Esophagus muscularis mucosa (tissue), 4 donors: ENCODE measurements at regions not wholly inside any gene's neighbourhood (a gene's known extent, or its start where the extent isn't known, plus 50 kb on each side); places are given as distances from the start of the nearest gene placed in this dataset.

Experiments used
- DNase-seq: peaks from one replicate; pipeline ENCODE4 v3.0.0-alpha.2; 2017; ENCODE audit errors: extremely low spot score
- H3K27ac ChIP-seq, 4 donors: fragments of 200-600 bp; sonication (generic); replicated peaks in 1 of 4; 1 replicate in 3 of 4; 2 replicates in 1 of 4; pipeline ENCODE4 v1.5.1; 2016 to 2019; ENCODE audit warnings: mild to moderate bottlenecking in 1 of 4
- H3K27me3 ChIP-seq, 4 donors: fragments of 200-600 bp; sonication (generic); one replicate each; pipeline versions ENCODE4 v1.5.1 to v1.6.0; 2016 to 2019
- H3K36me3 ChIP-seq, 4 donors: fragments of 200-600 bp; sonication (generic); one replicate each; pipeline ENCODE4 v1.5.1; 2016 to 2019
- H3K4me1 ChIP-seq, 4 donors: fragments of 200-600 bp; sonication (generic); one replicate each; pipeline ENCODE4 v1.5.1; 2016 to 2019
- H3K4me3 ChIP-seq, 4 donors: fragments of 200-600 bp; sonication (generic); 1 replicate in 2 of 4; 2 replicates in 2 of 4; pipeline ENCODE4 v1.5.1; 2016 to 2019; ENCODE audit warnings: mild to moderate bottlenecking in 4 of 4, moderate library complexity in 1 of 4
- H3K9me3 ChIP-seq, 4 donors: fragments of 200-600 bp; sonication (generic); 1 replicate in 3 of 4; 2 replicates in 1 of 4; pipeline ENCODE4 v1.5.1; 2016 to 2019
- EP300 ChIP-seq: sonication (generic); formaldehyde crosslinking; IDR thresholded peaks from one replicate; pipeline ENCODE4 v1.6.1; 2017; ENCODE audit warnings: antibody characterized with exemption
- POLR2A ChIP-seq: fragments of 450-650 bp; IDR thresholded peaks from one replicate; pipeline ENCODE4 v1.6.1; 2017; ENCODE audit warnings: antibody characterized with exemption, moderate library complexity, mild to moderate bottlenecking, low read depth
- POLR2AphosphoS5 ChIP-seq, 2 donors: sonication (generic); formaldehyde crosslinking; IDR thresholded peaks; one replicate each; pipeline ENCODE4 v1.6.1; 2017; ENCODE audit warnings: antibody characterized with exemption in 2 of 2
- WGBS: methylation state at CpG from one replicate; pipeline ENCODE4 v1.1.5; 2018; 5-methylcytosine and 5-hydroxymethylcytosine counted together
- intact Hi-C: fragments of 100-400 bp; cut with DNase I; formaldehyde crosslinking; loops from one replicate; pipeline ENCODE4 v1.15.1; 2023
- TF ChIP-seq, protein P1 (sequence below), 3 experiments: fragments of 200-600 bp in 2 of 3; fragments of 450-650 bp in 1 of 3; sonication (generic) in 2 of 3; IDR thresholded peaks; one replicate each; pipeline ENCODE4 v1.5.1; 2017 to 2019; ENCODE audit warnings: antibody characterized with exemption in 3 of 3, mild to moderate bottlenecking in 2 of 3, moderate library complexity in 1 of 3

DNA sequence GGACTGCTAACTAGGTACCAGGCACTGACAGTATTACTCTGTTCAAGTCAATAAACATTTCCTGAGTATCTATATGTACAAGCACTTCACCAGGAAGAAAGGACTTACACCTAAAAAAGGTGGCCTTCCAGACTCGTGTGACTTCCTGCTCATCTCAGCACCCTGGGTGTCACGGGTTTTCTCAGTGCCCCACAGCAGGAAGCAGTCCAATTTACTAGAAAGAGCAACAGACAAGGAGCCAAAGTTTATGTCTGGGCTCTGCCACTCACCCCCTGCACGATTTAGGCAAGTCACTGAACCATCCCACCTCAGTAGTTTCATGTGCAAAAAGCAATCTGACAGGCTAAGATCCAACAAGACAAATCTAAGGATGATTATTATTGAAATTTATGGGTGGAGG lies 92.4 kb downstream of the TMEM215 start:
- Histone ChIP-seq H3K36me3 (no peaks in the 10 kb centered on the region), H3K9me3 (no peaks in the 10 kb centered on the region), H3K27me3 (no peaks in the 10 kb centered on the region), H3K4me1 (peaks cover 0 to 11% (median 3%) of the 10 kb centered on the region in 4 donors), H3K27ac (no peak overlapping the region), H3K4me3 (no peak overlapping the region)
- TF ChIP-seq, protein P1, sequence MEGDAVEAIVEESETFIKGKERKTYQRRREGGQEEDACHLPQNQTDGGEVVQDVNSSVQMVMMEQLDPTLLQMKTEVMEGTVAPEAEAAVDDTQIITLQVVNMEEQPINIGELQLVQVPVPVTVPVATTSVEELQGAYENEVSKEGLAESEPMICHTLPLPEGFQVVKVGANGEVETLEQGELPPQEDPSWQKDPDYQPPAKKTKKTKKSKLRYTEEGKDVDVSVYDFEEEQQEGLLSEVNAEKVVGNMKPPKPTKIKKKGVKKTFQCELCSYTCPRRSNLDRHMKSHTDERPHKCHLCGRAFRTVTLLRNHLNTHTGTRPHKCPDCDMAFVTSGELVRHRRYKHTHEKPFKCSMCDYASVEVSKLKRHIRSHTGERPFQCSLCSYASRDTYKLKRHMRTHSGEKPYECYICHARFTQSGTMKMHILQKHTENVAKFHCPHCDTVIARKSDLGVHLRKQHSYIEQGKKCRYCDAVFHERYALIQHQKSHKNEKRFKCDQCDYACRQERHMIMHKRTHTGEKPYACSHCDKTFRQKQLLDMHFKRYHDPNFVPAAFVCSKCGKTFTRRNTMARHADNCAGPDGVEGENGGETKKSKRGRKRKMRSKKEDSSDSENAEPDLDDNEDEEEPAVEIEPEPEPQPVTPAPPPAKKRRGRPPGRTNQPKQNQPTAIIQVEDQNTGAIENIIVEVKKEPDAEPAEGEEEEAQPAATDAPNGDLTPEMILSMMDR (IDR thresholded peaks at IDR 0.05): no peak
- TF ChIP-seq EP300: no peak
- TF ChIP-seq POLR2A: no peak
- no peak for TF ChIP-seq POLR2AphosphoS5 (IDR thresholded peaks at IDR 0.05)
- 77% methylated on average over 3 of the region's 3 CpGs for WGBS
- no peak for DNase-seq
- intact Hi-C loops: no loop called here

DNA sequence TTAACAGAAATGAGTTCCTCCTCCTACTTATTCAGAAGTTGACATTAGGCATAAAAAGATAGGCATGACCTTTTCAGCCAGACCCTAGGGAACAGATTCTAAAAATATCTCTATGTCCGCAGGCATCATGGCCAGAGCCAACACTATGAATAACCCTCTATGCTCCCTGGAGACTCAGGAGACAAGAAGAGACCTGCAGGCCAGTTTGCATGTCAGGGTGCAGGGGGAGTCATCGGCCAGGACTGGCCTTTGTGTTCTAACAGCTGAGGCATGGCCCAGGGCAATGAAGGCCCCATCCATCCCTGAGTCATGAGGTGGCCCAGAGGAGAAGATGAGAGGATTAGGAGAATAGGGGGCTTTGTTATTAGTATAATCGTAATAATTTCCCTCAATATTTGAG lies 93.8 kb downstream of the TMEM215 start:
- Histone ChIP-seq H3K4me3 (no peak overlapping the region), H3K4me1 (peaks cover 0 to 11% (median 3%) of the 10 kb centered on the region in 4 donors), H3K36me3 (no peaks in the 10 kb centered on the region), H3K27me3 (no peaks in the 10 kb centered on the region), H3K27ac (no peak overlapping the region), H3K9me3 (no peaks in the 10 kb centered on the region)
- no peak for DNase-seq
- 86% methylated on average over 3 of the region's 3 CpGs for WGBS
- intact Hi-C loops: no loop called here
- no peak for TF ChIP-seq POLR2AphosphoS5 (IDR thresholded peaks at IDR 0.05)
- TF ChIP-seq EP300: no peak
- no peak for TF ChIP-seq POLR2A
- TF ChIP-seq, protein P1 (IDR thresholded peaks at IDR 0.05): no peak

DNA sequence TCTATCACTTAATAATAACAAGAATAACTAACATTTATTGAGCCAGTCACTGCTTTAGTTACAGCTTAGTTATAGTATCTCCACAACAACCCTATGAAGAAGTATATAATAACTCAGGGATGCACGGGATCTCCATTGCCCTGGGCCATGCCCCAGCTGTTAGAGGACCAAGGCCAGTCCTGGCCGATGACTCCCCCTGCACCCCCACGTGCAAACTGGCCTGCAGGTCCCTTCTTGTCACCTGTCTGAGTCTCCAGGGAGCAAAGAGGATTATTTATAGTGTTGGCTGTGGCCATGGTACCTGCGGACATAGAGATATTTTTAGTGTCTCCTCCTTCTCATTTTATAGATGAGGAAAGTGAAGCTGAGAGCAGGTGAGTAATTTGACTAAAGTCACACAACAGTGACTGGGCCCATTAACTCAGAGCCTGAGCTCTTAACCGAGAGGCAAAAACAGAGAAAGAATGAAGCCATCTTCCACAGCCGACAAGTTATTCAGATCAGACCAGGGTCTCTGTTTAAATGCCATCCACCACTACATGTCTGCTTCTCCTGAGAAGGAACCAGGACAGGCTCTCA lies 94.4 kb downstream of the TMEM215 start:
- H3K4me1 ChIP-seq: peaks cover 0 to 11% (median 3%) of the 10 kb centered on the region in 4 donors
- no peaks in the 10 kb centered on the region for H3K36me3 ChIP-seq
- DNase-seq: no peak
- no peak overlapping the region for H3K4me3 ChIP-seq
- H3K27me3 ChIP-seq: no peaks in the 10 kb centered on the region
- intact Hi-C loops: no loop called here
- no peak for TF ChIP-seq POLR2A
- TF ChIP-seq POLR2AphosphoS5 (IDR thresholded peaks at IDR 0.05): no peak
- TF ChIP-seq, protein P1 (IDR thresholded peaks at IDR 0.05): no peak
- no peak for TF ChIP-seq EP300
- no peak overlapping the region for H3K27ac ChIP-seq
- no peaks in the 10 kb centered on the region for H3K9me3 ChIP-seq
- WGBS: 83% methylated on average over 6 of the region's 6 CpGs

DNA sequence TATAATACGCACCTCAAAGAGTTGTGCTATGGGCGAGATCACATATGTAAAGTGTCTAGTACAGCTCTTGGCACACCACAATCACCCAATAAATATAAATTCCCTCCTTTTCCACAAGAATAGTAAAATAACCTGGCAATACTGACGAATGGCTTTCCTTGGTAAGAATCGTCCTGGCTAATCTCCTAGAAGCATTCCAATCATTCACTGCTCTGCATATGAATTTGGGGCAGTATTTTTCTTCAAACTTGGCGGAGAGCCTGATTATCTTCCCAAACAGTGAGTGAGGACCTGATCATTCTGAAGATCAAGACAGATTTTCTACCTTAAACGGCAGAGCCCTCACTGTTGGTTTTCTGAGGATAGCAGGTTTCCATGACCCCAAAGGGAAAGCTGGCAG lies 96.0 kb downstream of the TMEM215 start:
- no peak overlapping the region for H3K4me3 ChIP-seq
- no peak for TF ChIP-seq EP300
- no peak for TF ChIP-seq POLR2A
- TF ChIP-seq POLR2AphosphoS5 (IDR thresholded peaks at IDR 0.05): no peak
- TF ChIP-seq, protein P1 (IDR thresholded peaks at IDR 0.05): no peak

DNA sequence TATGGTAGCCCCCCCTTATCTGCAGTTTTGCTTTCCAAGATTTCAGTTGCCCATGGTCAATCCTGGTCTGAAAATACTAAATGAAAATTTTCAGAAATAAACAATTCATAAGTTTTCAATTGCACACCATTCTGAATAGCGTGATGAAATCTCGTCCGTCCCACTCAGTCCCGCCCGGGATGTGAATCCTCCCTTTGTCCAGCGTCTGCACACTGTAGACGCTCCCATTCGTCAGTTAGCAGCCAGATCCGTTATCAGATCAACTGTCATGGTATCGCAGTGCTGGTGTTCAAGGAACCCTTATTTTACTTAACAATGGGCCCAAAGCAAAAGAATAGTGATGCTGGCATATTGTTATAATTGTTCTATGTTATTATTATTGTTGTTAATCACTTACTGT lies 98.6 kb downstream of the TMEM215 start:
- no peak for DNase-seq
- no peak for TF ChIP-seq POLR2A
- TF ChIP-seq EP300: no peak
- TF ChIP-seq, protein P1 (IDR thresholded peaks at IDR 0.05): no peak
- no peak for TF ChIP-seq POLR2AphosphoS5 (IDR thresholded peaks at IDR 0.05)
- 86% methylated on average over 10 of the region's 10 CpGs for WGBS
- no peaks in the 10 kb centered on the region for H3K27me3 ChIP-seq
- intact Hi-C loops: no loop called here
- H3K36me3 ChIP-seq: no peaks in the 10 kb centered on the region
- peaks cover 0 to 11% (median 3%) of the 10 kb centered on the region in 4 donors for H3K4me1 ChIP-seq
- H3K9me3 ChIP-seq: no peaks in the 10 kb centered on the region
- H3K4me3 ChIP-seq: no peak overlapping the region
- H3K27ac ChIP-seq: no peak overlapping the region

More for the DNA sequence above, 96.0 kb downstream of the TMEM215 start:
- H3K27me3 ChIP-seq: no peaks in the 10 kb centered on the region
- peaks cover 0 to 11% (median 3%) of the 10 kb centered on the region in 4 donors for H3K4me1 ChIP-seq
- 21% methylated on average over 6 of the region's 6 CpGs for WGBS
- no peaks in the 10 kb centered on the region for H3K36me3 ChIP-seq
- H3K27ac ChIP-seq: no peak overlapping the region
- no peaks in the 10 kb centered on the region for H3K9me3 ChIP-seq
- intact Hi-C loops: no loop called here
- DNase-seq: no peak
